Esophagus squamous epithelium (tissue), 5 donors: ENCODE measurements at regions not wholly inside any gene's neighbourhood (a gene's known extent, or its start where the extent isn't known, plus 50 kb on each side); places are given as distances from the start of the nearest gene placed in this dataset.
"Not testable (repeated sequence)": the region's sequence is repeated elsewhere in the genome, so short reads cannot be mapped to it uniquely, and the experiment has no call there.

Experiments
- DNase-seq: peaks from one replicate; lab custom pipeline; 2025; lab: John Stamatoyannopoulos, UW
- H3K27ac ChIP-seq, 4 donors: fragments of 200-600 bp; sonication (generic); one replicate each; pipeline ENCODE4 v1.5.1; 2016 to 2019; ENCODE audit warnings: mild to moderate bottlenecking in 1 of 4
- H3K27me3 ChIP-seq, 4 donors: fragments of 200-600 bp; sonication (generic); 1 replicate in 3 of 4; 2 replicates in 1 of 4; pipeline versions ENCODE4 v1.5.1 to v1.6.0; 2017 to 2021; ENCODE audit warnings: antibody characterized with exemption in 1 of 4
- H3K36me3 ChIP-seq, 3 donors: fragments of 200-600 bp; sonication (generic); one replicate each; pipeline ENCODE4 v1.5.1; 2016 to 2019
- H3K4me1 ChIP-seq, 3 donors: fragments of 200-600 bp; sonication (generic); one replicate each; pipeline ENCODE4 v1.5.1; 2017 to 2019
- H3K4me3 ChIP-seq, 4 donors: fragments of 200-600 bp; sonication (generic); 1 replicate in 3 of 4; 2 replicates in 1 of 4; pipeline ENCODE4 v1.5.1; 2016 to 2019; ENCODE audit warnings: mild to moderate bottlenecking in 2 of 4, moderate library complexity in 1 of 4
- H3K9me3 ChIP-seq, 3 donors: fragments of 200-600 bp; sonication (generic); one replicate each; pipeline ENCODE4 v1.5.1; 2016 to 2019
- CTCF ChIP-seq, 6 experiments: fragments of 450-650 bp in 4 of 6; fragments of 200-600 bp in 2 of 6; sonication (generic) in 2 of 6; IDR thresholded peaks; one replicate each; pipeline ENCODE4 v1.5.1; 2016 to 2019; ENCODE audit warnings: antibody characterized with exemption in 6 of 6, mild to moderate bottlenecking in 4 of 6, moderate library complexity in 4 of 6
- POLR2A ChIP-seq, 4 donors: fragments of 450-650 bp; IDR thresholded peaks; one replicate each; pipeline ENCODE4 v1.6.1; 2017; ENCODE audit warnings: antibody characterized with exemption in 4 of 4, mild to moderate bottlenecking in 4 of 4, moderate library complexity in 3 of 4
- WGBS, 2 donors: methylation state at CpG; one replicate each; pipeline ENCODE4 v1.1.5; 2018; 5-methylcytosine and 5-hydroxymethylcytosine counted together
- intact Hi-C: fragments of 100-400 bp; cut with DNase I; formaldehyde crosslinking; loops from one replicate; pipeline ENCODE4 v1.15.0; 2022
- donor health status: DM: yes; HTN: yes; CAD: no.

- no peaks in the 10 kb centered on the region for H3K36me3 ChIP-seq
- no peak overlapping the region for H3K4me3 ChIP-seq
- H3K27me3 ChIP-seq: no peaks in the 10 kb centered on the region
- TF ChIP-seq CTCF (IDR thresholded peaks at IDR 0.05): no peak
- TF ChIP-seq POLR2A (IDR thresholded peaks at IDR 0.05): no peak
- no peak overlapping the region for H3K27ac ChIP-seq
- WGBS, 2 donors: 50 to 54% methylated on average over 5 to 6 of the region's 6 CpGs
- DNase-seq: no peak
- no peaks in the 10 kb centered on the region for H3K4me1 ChIP-seq
- H3K9me3 ChIP-seq: no peaks in the 10 kb centered on the region
- intact Hi-C loops: no loop called here
Observed at GRCh38 chr3:191688756-191689433, 227.9 kb downstream of the PYDC2 start.

- intact Hi-C loops, H3K4me1 ChIP-seq, DNase-seq, H3K9me3 ChIP-seq, H3K27me3 ChIP-seq, H3K36me3 ChIP-seq, H3K4me3 ChIP-seq, H3K27ac ChIP-seq: not testable (repeated sequence)
- WGBS, 2 donors: 57 to 70% methylated on average over 3 of the region's 3 CpGs
Observed at GRCh38 chr3:191691184-191691583, 230.2 kb downstream of the PYDC2 start.

- Histone ChIP-seq H3K4me1 (no peaks in the 10 kb centered on the region), H3K27ac (no peak overlapping the region), H3K9me3 (no peaks in the 10 kb centered on the region), H3K36me3 (no peaks in the 10 kb centered on the region), H3K4me3 (no peak overlapping the region), H3K27me3 (no peaks in the 10 kb centered on the region)
- WGBS, 2 donors: 37 to 52% methylated on average over 7 of the region's 7 CpGs
- no peak for DNase-seq
- intact Hi-C loops: no loop called here
- TF ChIP-seq CTCF (IDR thresholded peaks at IDR 0.05): no peak
- TF ChIP-seq POLR2A (IDR thresholded peaks at IDR 0.05): no peak
Observed at GRCh38 chr3:191695131-191695814, 234.3 kb downstream of the PYDC2 start.

GRCh38 chr3:191695815-191696153, 234.8 kb downstream of the PYDC2 start:
- TF ChIP-seq CTCF (IDR thresholded peaks at IDR 0.05) (no peak), POLR2A (IDR thresholded peaks at IDR 0.05) (no peak)
- no peak overlapping the region for H3K27ac ChIP-seq
- no peaks in the 10 kb centered on the region for H3K4me1 ChIP-seq
- intact Hi-C loops: no loop called here
- no peaks in the 10 kb centered on the region for H3K27me3 ChIP-seq
- H3K4me3 ChIP-seq: no peak overlapping the region
- H3K9me3 ChIP-seq: no peaks in the 10 kb centered on the region
- H3K36me3 ChIP-seq: no peaks in the 10 kb centered on the region
- no peak for DNase-seq

- no peak for DNase-seq
- H3K36me3 ChIP-seq: no peaks in the 10 kb centered on the region
- intact Hi-C loops: no loop called here
- TF ChIP-seq POLR2A (IDR thresholded peaks at IDR 0.05) (no peak), CTCF (IDR thresholded peaks at IDR 0.05) (no peak)
- no peaks in the 10 kb centered on the region for H3K4me1 ChIP-seq
- no peaks in the 10 kb centered on the region for H3K27me3 ChIP-seq
- H3K27ac ChIP-seq: no peak overlapping the region
- no peak overlapping the region for H3K4me3 ChIP-seq
- no peaks in the 10 kb centered on the region for H3K9me3 ChIP-seq
Observed at GRCh38 chr3:191696348-191696747, 235.4 kb downstream of the PYDC2 start.
